Endothelial cell of umbilical vein (primary cell): ENCODE measurements at regions not wholly inside any gene's neighbourhood (a gene's known extent, or its start where the extent isn't known, plus 50 kb on each side); places are given as distances from the start of the nearest gene placed in this dataset.

Experiments
- BruUV-seq: library from RNA; stranded (reverse); fragments of 400-500 nt; replicated peaks from 2 replicates; lab custom pipeline; 2021; lab: Mats Ljungman, UMichigan
- CTCF ChIA-PET: fragments of 300-600, 350-600 bp; sonication (Branson Sonifier 250); formaldehyde crosslinking; loops from one replicate; lab custom pipeline; 2021; ENCODE audit warnings: antibody characterized with exemption, inconsistent platforms; lab: Charles Lee
- POLR2A ChIA-PET: fragments of 300-600, 350-600 bp; sonication (Branson Sonifier 250); formaldehyde crosslinking; loops from one replicate; lab custom pipeline; 2021; ENCODE audit warnings: antibody characterized with exemption, inconsistent platforms; lab: Charles Lee
- DNase-seq: peaks from one replicate; pipeline ENCODE4 v3.0.0-alpha.2; 2011; ENCODE audit warnings: low read depth, low spot score
- FAIRE-seq: peaks from 2 replicates; lab custom pipeline; 2011; peaks lifted over from hg19 to GRCh38; lab: Jason Lieb, UNC
- H2AFZ ChIP-seq: 2 replicates; pipeline ENCODE4 v1.6.0; 2012; ENCODE audit warnings: low read depth, low read length, control low read depth, inconsistent platforms
- H3K27ac ChIP-seq: 2 replicates; pipeline ENCODE4 v1.5.1; 2011; ENCODE audit warnings: low read depth, mild to moderate bottlenecking, control low read depth, low read length, moderate library complexity; ENCODE audit not compliant: insufficient read depth
- H3K27me3 ChIP-seq, 2 experiments: 2 replicates each; pipeline versions ENCODE4 v1.6.0 to v1.6.1; 2011; ENCODE audit warnings: low read length in 2 of 2, mixed read lengths in 1 of 2; ENCODE audit not compliant: control insufficient read depth in 2 of 2, insufficient read depth in 2 of 2
- H3K36me3 ChIP-seq, 2 experiments: 2 replicates in 1 of 2; 3 replicates in 1 of 2; pipeline ENCODE4 v1.5.1; 2011; ENCODE audit warnings: low read length in 2 of 2, mild to moderate bottlenecking in 1 of 2, moderate library complexity in 1 of 2; ENCODE audit not compliant: control insufficient read depth in 2 of 2, insufficient read depth in 2 of 2; ENCODE audit errors: extremely low read depth in 1 of 2
- H3K4me1 ChIP-seq: 3 replicates; pipeline ENCODE4 v1.5.1; 2011; ENCODE audit warnings: mild to moderate bottlenecking, low read length; ENCODE audit not compliant: control insufficient read depth, insufficient read depth; ENCODE audit errors: extremely low read depth
- H3K4me2 ChIP-seq: 2 replicates; pipeline ENCODE4 v1.6.1; 2011; ENCODE audit warnings: low read length, control low read depth, mixed read lengths; ENCODE audit not compliant: insufficient read depth
- H3K4me3 ChIP-seq, 3 experiments: fragments of 200-600 bp in 1 of 3; sonication (generic), shearing (Covaris generic) in 1 of 3; replicated peaks in 1 of 3; 2 replicates each; pipeline ENCODE4 v1.5.1; 2011 to 2016; ENCODE audit warnings: control low read depth in 3 of 3, low read length in 3 of 3, mild to moderate bottlenecking in 2 of 3, inconsistent platforms in 1 of 3, low read depth in 1 of 3, moderate library complexity in 1 of 3; ENCODE audit not compliant: insufficient read depth in 1 of 3
- H3K79me2 ChIP-seq: 2 replicates; pipeline ENCODE4 v1.6.0; 2012; ENCODE audit warnings: low read length, inconsistent platforms; ENCODE audit not compliant: control insufficient read depth, insufficient read depth
- H3K9ac ChIP-seq: replicated peaks from 2 replicates; pipeline ENCODE3; 2011; ENCODE audit warnings: low read length, control low read depth; ENCODE audit not compliant: insufficient read depth; ENCODE audit errors: extremely low read depth
- H3K9me1 ChIP-seq: replicated peaks from 3 replicates; pipeline ENCODE4 v1.6.0; 2011; ENCODE audit warnings: mild to moderate bottlenecking, low read length; ENCODE audit not compliant: control insufficient read depth, insufficient read depth; ENCODE audit errors: extremely low read depth
- H3K9me3 ChIP-seq: replicated peaks from 2 replicates; pipeline ENCODE4 v1.5.1; 2012; ENCODE audit warnings: low read length, inconsistent platforms; ENCODE audit not compliant: control insufficient read depth, insufficient read depth
- H4K20me1 ChIP-seq: replicated peaks from 2 replicates; pipeline ENCODE3; 2011; ENCODE audit warnings: mild to moderate bottlenecking, low read length; ENCODE audit not compliant: control insufficient read depth, insufficient read depth; ENCODE audit errors: extremely low read depth
- CTCF ChIP-seq, 2 donors: IDR thresholded peaks; 1 replicate in 1 of 2; 2 replicates in 1 of 2; pipeline ENCODE4 v1.5.1; 2011; ENCODE audit warnings: low read length in 2 of 2, mild to moderate bottlenecking in 2 of 2, moderate library complexity in 2 of 2, control low read depth in 1 of 2, inconsistent platforms in 1 of 2, low read depth in 1 of 2; ENCODE audit not compliant: insufficient read depth in 1 of 2; ENCODE audit errors: extremely low read depth in 1 of 2
- EZH2 ChIP-seq: IDR thresholded peaks from 2 replicates; pipeline ENCODE4 v1.6.1; 2012; ENCODE audit warnings: borderline replicate concordance, low read depth, mild to moderate bottlenecking, moderate library complexity, low read length, inconsistent platforms; ENCODE audit not compliant: severe bottlenecking
- FOS ChIP-seq: IDR thresholded peaks from 2 replicates; pipeline ENCODE4 v1.6.1; 2011; ENCODE audit warnings: mild to moderate bottlenecking, low read length, moderate library complexity, borderline replicate concordance; ENCODE audit not compliant: insufficient read depth
- GATA2 ChIP-seq: IDR thresholded peaks from 2 replicates; pipeline ENCODE4 v1.7.0; 2011; ENCODE audit warnings: low read depth, mild to moderate bottlenecking, moderate library complexity, mixed read lengths, low read length; ENCODE audit not compliant: insufficient read length, insufficient read depth
- JUN ChIP-seq: IDR thresholded peaks from 2 replicates; pipeline ENCODE4 v1.6.1; 2011; ENCODE audit warnings: borderline replicate concordance, low read depth; ENCODE audit not compliant: insufficient read length, insufficient read depth
- MYC ChIP-seq: IDR thresholded peaks from one replicate; pipeline ENCODE4 v1.6.1; 2011; ENCODE audit warnings: mild to moderate bottlenecking, low read depth, low read length
- POLR2A ChIP-seq: IDR thresholded peaks from 2 replicates; pipeline ENCODE4 v1.6.1; 2012; ENCODE audit warnings: low read depth, mild to moderate bottlenecking, control low read depth, low read length
- POLR2AphosphoS5 ChIP-seq: IDR thresholded peaks from 2 replicates; pipeline ENCODE4 v1.6.1; 2012; ENCODE audit warnings: low read depth, mild to moderate bottlenecking, control low read depth, low read length, moderate library complexity; ENCODE audit not compliant: insufficient read depth
- dilution Hi-C: fragments of 300-500 bp; cut with MboI; formaldehyde crosslinking; loops from one replicate; pipeline ENCODE4 v1.15.0; 2019; ENCODE audit warnings: low sequenced_read_pairs; ENCODE audit not compliant: extremely low pct_ligation_motif_present
- intact Hi-C: fragments of 100-400 bp; cut with micrococcal nuclease; formaldehyde crosslinking; loops from one replicate; pipeline ENCODE4 v1.10.0; 2022
- TF ChIP-seq, protein P1 (sequence below): IDR thresholded peaks from 2 replicates; pipeline ENCODE4 v1.6.1; 2011; ENCODE audit not compliant: insufficient read depth, insufficient read length

DNA sequence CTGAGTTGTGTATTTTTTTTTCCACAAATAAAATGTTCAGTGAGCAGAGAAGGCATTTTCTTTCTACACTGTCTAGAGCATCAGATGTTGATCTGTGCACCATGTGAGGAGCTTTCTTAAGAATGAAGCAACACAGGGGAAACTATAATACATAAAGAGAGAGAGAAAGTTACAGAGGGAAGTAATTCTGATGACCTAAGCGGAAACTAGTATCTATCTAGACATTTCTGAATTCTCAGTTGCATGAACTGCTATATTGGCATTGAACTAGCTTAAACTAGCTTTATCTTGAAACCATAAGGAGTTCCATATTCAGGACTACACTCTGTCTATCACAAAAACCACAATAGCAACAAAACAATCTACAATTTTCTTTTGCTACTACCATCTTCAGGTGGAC, 822.4 kb downstream of the VGLL3 start:
- H3K27me3 ChIP-seq = no peaks in the 10 kb centered on the region
- H3K4me1 ChIP-seq = no peaks in the 10 kb centered on the region
- no peaks in the 10 kb centered on the region for H4K20me1 ChIP-seq
- no peaks in the 10 kb centered on the region for H3K79me2 ChIP-seq
- intact Hi-C loops (no loop called here), dilution Hi-C loops (no loop called here)
- H3K9ac ChIP-seq = no peak overlapping the region
- no peak overlapping the region for H3K4me2 ChIP-seq
- TF ChIP-seq FOS (no peak), MYC (no peak), POLR2A (no peak), POLR2AphosphoS5 (no peak), CTCF (IDR thresholded peaks at IDR 0.05; ENCODE audit: extremely low read depth in 1 of 2, insufficient read depth in 1 of 2, low read depth in 1 of 2, low read length in 2 of 2) (no peak), EZH2 (no peak), JUN (no peak), GATA2 (no peak)
- TF ChIP-seq, protein P1, sequence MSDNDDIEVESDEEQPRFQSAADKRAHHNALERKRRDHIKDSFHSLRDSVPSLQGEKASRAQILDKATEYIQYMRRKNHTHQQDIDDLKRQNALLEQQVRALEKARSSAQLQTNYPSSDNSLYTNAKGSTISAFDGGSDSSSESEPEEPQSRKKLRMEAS = no peak
- ChIA-PET POLR2A (no interaction called here), CTCF (interaction anchor here (1.1 kb wide), 1 partner anchor 9 kb away, joined by 3 read pairs; no protein-coding TSS in a partner anchor)
- no peak overlapping the region for H2AFZ ChIP-seq
- H3K36me3 ChIP-seq = no peaks in the 10 kb centered on the region
- no peak for FAIRE-seq
- BruUV-seq = no TSS peak
- H3K9me1 ChIP-seq = no peaks in the 10 kb centered on the region
- no peak overlapping the region for H3K27ac ChIP-seq
- DNase-seq = no peak
- H3K4me3 ChIP-seq = no peak overlapping the region
- H3K9me3 ChIP-seq = peaks cover 2% of the 10 kb centered on the region
